Activated CD8-positive, alpha-beta T cell treated with anti-CD3 and anti-CD28 coated beads for 36 hours (primary cell): ENCODE measurements at regions not wholly inside any gene's neighbourhood (a gene's known extent, or its start where the extent isn't known, plus 50 kb on each side); places are given as distances from the start of the nearest gene placed in this dataset.

ENCODE experiments used
- ATAC-seq: fragments of 200-7000 bp; cut with Tn5 transposase; one replicate; pipeline ENCODE4 v1.10.0; 2021; ENCODE audit warnings: mild to moderate bottlenecking, moderate library complexity
- CTCF ChIA-PET: fragments of 350-600 bp; sonication (Branson Sonifier 250); formaldehyde crosslinking; loops from one replicate; lab custom pipeline; 2021; ENCODE audit warnings: antibody characterized with exemption; lab: Charles Lee
- POLR2A ChIA-PET: fragments of 350-600 bp; sonication (Branson Sonifier 250); formaldehyde crosslinking; loops from one replicate; lab custom pipeline; 2021; ENCODE audit warnings: antibody characterized with exemption; lab: Charles Lee
- DNase-seq: peaks from one replicate; pipeline ENCODE4 v3.0.0-alpha.2; 2020
- H3K27ac Mint-ChIP-seq: one replicate; pipeline ENCODE4 v1.8.0; 2021; ENCODE audit warnings: mild to moderate bottlenecking, mixed read lengths
- H3K27me3 Mint-ChIP-seq: one replicate; pipeline ENCODE4 v1.8.0; 2021; ENCODE audit warnings: mixed read lengths
- H3K36me3 Mint-ChIP-seq: one replicate; pipeline ENCODE4 v1.8.0; 2021; ENCODE audit warnings: low read depth, mixed read lengths
- H3K4me1 Mint-ChIP-seq: one replicate; pipeline ENCODE4 v1.8.0; 2021; ENCODE audit warnings: low read depth, mixed read lengths
- H3K4me3 Mint-ChIP-seq: one replicate; pipeline ENCODE4 v1.8.0; 2021; ENCODE audit warnings: mild to moderate bottlenecking, moderate library complexity, mixed read lengths
- H3K9me3 Mint-ChIP-seq: one replicate; pipeline ENCODE4 v1.8.0; 2021; ENCODE audit warnings: mixed read lengths
- CTCF ChIP-seq: fragments of 200-600 bp; IDR thresholded peaks from one replicate; pipeline ENCODE4 v1.8.0; 2022; ENCODE audit warnings: antibody characterized with exemption, mild to moderate bottlenecking
- intact Hi-C: fragments of 100-400 bp; cut with micrococcal nuclease; formaldehyde crosslinking; loops from one replicate; pipeline ENCODE4 v1.10.0; 2022

GRCh38 chr6:8659404-8660189 is 224.3 kb upstream of the SLC35B3 start:
- no peak for ATAC-seq
- H3K9me3 Mint-ChIP-seq, result no peaks in the 10 kb centered on the region
- intact Hi-C loops, result no loop called here

DNA sequence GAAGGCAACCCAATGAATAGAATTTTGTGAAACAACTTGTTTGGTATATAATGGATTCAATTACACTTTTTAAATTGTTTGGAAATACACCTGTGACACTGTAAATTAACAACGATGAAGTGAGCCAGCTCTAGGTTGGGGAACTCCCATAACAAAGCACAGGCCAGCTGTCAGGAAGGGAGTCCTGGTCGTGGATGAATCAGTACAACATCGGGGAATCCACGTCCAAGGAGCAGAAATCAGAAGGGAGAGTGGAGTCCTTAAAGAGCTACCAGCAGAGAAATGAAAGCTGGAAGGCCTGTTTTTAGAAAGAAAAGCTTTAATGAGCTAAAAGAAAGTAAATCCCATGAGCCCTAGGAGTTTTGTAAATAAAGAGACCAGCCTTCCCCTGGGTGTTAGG is 223.1 kb upstream of the SLC35B3 start:
- no peak for TF ChIP-seq CTCF
- H3K4me3 Mint-ChIP-seq, result no peak overlapping the region
- peaks cover 4% of the 10 kb centered on the region for H3K9me3 Mint-ChIP-seq
- ChIA-PET CTCF (no interaction called here), POLR2A (no interaction called here)
- H3K36me3 Mint-ChIP-seq, result no peaks in the 10 kb centered on the region
- intact Hi-C loops, result no loop called here
- no peaks in the 10 kb centered on the region for H3K27me3 Mint-ChIP-seq
- H3K4me1 Mint-ChIP-seq, result no peaks in the 10 kb centered on the region
- DNase-seq, result no peak
- no peak overlapping the region for H3K27ac Mint-ChIP-seq
- ATAC-seq, result no peak

More at GRCh38 chr6:8659404-8660189, 224.3 kb upstream of the SLC35B3 start:
- no peak for DNase-seq
- Mint-ChIP-seq H3K27me3 (no peaks in the 10 kb centered on the region), H3K36me3 (no peaks in the 10 kb centered on the region), H3K4me1 (no peaks in the 10 kb centered on the region), H3K27ac (no peak overlapping the region), H3K4me3 (no peak overlapping the region)
- POLR2A ChIA-PET, result no interaction called here
- CTCF ChIA-PET, result no interaction called here
- TF ChIP-seq CTCF, result no peak

- peaks cover 4% of the 10 kb centered on the region for H3K9me3 Mint-ChIP-seq
- intact Hi-C loops, result no loop called here
- no peak for TF ChIP-seq CTCF
- ChIA-PET CTCF (no interaction called here), POLR2A (no interaction called here)
- DNase-seq, result no peak
- no peak overlapping the region for H3K27ac Mint-ChIP-seq
- ATAC-seq, result no peak
- no peaks in the 10 kb centered on the region for H3K27me3 Mint-ChIP-seq
- no peaks in the 10 kb centered on the region for H3K4me1 Mint-ChIP-seq
- H3K36me3 Mint-ChIP-seq, result no peaks in the 10 kb centered on the region
- H3K4me3 Mint-ChIP-seq, result no peak overlapping the region
These were observed 222.2 kb upstream of the SLC35B3 start for GRCh38 chr6:8657522-8657921.

DNA sequence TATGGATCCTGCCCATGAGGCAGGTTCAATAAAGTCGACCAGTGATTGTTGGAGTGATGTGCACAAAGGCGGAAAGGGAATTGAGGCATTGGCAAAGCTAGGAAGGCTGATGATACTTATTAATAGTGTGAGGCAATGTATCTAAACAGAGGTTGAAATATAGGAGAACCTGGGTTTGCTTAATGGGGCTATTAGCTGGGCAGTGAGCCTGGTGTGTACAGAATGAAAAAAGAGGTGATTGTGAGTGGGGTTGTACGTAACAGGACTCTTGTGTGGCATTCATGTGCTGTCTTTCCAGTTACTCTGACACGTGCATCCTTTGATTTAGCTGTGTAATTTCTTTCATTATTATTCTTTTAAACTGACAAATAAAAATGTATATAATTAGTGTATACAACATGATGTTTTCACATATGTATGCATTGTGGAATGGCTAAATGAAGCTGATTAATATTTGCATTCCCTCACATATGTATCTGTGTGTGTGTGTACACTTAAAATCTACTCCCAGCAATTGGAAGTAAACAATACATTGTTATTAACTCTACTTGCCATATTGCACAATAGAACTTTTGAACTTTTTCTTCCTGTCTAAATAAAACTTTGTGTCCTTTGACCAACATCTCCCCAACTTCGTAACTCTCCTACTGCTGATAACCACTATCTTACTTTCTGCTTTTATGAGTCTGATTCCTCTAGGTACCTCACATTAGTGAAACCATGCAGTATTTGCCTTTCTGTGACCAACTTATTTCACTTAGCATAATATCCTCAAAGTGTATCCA is 220.5 kb upstream of the SLC35B3 start:
- Mint-ChIP-seq H3K9me3 (peaks cover 4% of the 10 kb centered on the region), H3K27me3 (no peaks in the 10 kb centered on the region), H3K27ac (no peak overlapping the region), H3K4me1 (no peaks in the 10 kb centered on the region), H3K4me3 (no peak overlapping the region), H3K36me3 (no peaks in the 10 kb centered on the region)
- intact Hi-C loops, result no loop called here
- ChIA-PET POLR2A (no interaction called here), CTCF (no interaction called here)
- ATAC-seq (no peak), DNase-seq (no peak)
- no peak for TF ChIP-seq CTCF

DNA sequence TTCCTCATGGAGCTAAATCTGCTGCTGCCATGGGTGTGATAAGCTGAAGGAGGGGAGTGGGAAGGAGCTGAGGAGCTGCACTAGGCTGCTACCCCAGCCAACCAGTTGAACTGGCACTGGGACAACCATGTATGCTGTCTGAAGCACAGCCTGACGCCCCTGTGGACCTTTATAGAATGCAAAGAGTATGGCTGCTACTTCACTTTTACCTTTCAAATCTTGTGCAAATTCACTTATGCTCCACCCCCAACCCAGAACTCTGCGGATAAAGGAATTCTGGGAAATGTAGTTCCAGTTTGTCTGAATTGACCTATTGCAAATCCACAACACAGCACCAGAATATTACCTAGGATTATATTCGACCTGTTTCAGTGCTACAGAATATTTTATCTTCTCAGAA is 217.4 kb upstream of the SLC35B3 start:
- ChIA-PET CTCF (no interaction called here), POLR2A (no interaction called here)
- intact Hi-C loops, result no loop called here
- DNase-seq (no peak), ATAC-seq (no peak)
- H3K27ac Mint-ChIP-seq, result no peak overlapping the region
- no peak for TF ChIP-seq CTCF
- H3K4me1 Mint-ChIP-seq, result no peaks in the 10 kb centered on the region
- no peaks in the 10 kb centered on the region for H3K36me3 Mint-ChIP-seq
- H3K9me3 Mint-ChIP-seq, result peaks cover 15% of the 10 kb centered on the region
- H3K27me3 Mint-ChIP-seq, result no peaks in the 10 kb centered on the region
- no peak overlapping the region for H3K4me3 Mint-ChIP-seq
